Adipocyte (in vitro differentiated cells): ENCODE measurements at regions not wholly inside any gene's neighbourhood (a gene's known extent, or its start where the extent isn't known, plus 50 kb on each side); places are given as distances from the start of the nearest gene placed in this dataset.

ENCODE experiments used
- DNase-seq: peaks from one replicate; pipeline ENCODE4 v3.0.0-alpha.2; 2015; ENCODE audit warnings: low read depth
- H3K27me3 ChIP-seq: replicated peaks from 2 replicates; pipeline ENCODE4 v1.7.0; 2013; ENCODE audit warnings: mild to moderate bottlenecking, low read length, moderate library complexity; ENCODE audit not compliant: control insufficient read depth, insufficient read depth
- H3K36me3 ChIP-seq: 2 replicates; pipeline ENCODE4 v1.7.0; 2013; ENCODE audit warnings: low read length, mild to moderate bottlenecking, moderate library complexity; ENCODE audit not compliant: control insufficient read depth, insufficient read depth, severe bottlenecking
- H3K4me1 ChIP-seq: 2 replicates; pipeline ENCODE4 v1.7.0; 2013; ENCODE audit warnings: mild to moderate bottlenecking, low read length, moderate library complexity; ENCODE audit not compliant: control insufficient read depth, insufficient read depth
- H3K4me3 ChIP-seq: 2 replicates; pipeline ENCODE4 v1.7.0; 2013; ENCODE audit warnings: mild to moderate bottlenecking, low read length, moderate library complexity
- H3K9ac ChIP-seq: 2 replicates; pipeline ENCODE4 v1.7.0; 2013; ENCODE audit warnings: mild to moderate bottlenecking, low read length, moderate library complexity
- H3K9me3 ChIP-seq: 2 replicates; pipeline ENCODE4 v1.7.0; 2013; ENCODE audit warnings: mild to moderate bottlenecking, low read length, moderate library complexity; ENCODE audit not compliant: control insufficient read depth

DNA sequence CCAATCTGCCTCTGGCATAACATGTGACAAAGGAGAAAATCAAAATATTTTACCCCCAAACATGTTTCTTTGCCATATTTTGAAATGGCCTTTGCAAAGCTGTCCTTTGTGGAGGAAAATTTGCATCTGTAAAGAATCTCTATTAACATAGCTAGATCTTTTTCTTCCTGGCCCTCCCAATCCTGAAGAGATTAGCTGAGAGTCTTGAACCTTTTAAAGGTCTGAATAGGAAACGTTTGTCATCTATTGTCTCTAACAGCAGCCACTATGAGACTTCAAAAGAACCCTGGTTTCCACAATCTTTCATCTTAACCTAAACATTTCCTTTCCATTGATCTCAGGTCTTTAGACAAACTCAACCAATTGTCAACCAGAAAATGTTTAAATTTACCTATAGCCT is 520.9 kb upstream of the TGFBR2 start:
- Histone ChIP-seq H3K9ac (no peak overlapping the region), H3K4me3 (no peak overlapping the region), H3K9me3 (no peaks in the 10 kb centered on the region), H3K4me1 (no peaks in the 10 kb centered on the region), H3K27me3 (no peaks in the 10 kb centered on the region), H3K36me3 (no peaks in the 10 kb centered on the region)
- DNase-seq: no peak

- no peak for DNase-seq
- H3K4me1 ChIP-seq: no peaks in the 10 kb centered on the region
- H3K9ac ChIP-seq: no peak overlapping the region
- H3K27me3 ChIP-seq: no peaks in the 10 kb centered on the region
- peaks cover 8% of the 10 kb centered on the region for H3K9me3 ChIP-seq
- no peak overlapping the region for H3K4me3 ChIP-seq
- H3K36me3 ChIP-seq: no peaks in the 10 kb centered on the region
Observed at GRCh38 chr3:30091686-30092085, 514.7 kb upstream of the TGFBR2 start.

- no peak overlapping the region for H3K4me3 ChIP-seq
- H3K36me3 ChIP-seq: no peaks in the 10 kb centered on the region
- no peak for DNase-seq
- peaks cover 8% of the 10 kb centered on the region for H3K9me3 ChIP-seq
- peaks cover 17% of the 10 kb centered on the region for H3K4me1 ChIP-seq
- no peak overlapping the region for H3K9ac ChIP-seq
- H3K27me3 ChIP-seq: no peaks in the 10 kb centered on the region
Observed at GRCh38 chr3:30097022-30097650, 509.3 kb upstream of the TGFBR2 start.

- no peak overlapping the region for H3K9ac ChIP-seq
- no peaks in the 10 kb centered on the region for H3K36me3 ChIP-seq
- H3K27me3 ChIP-seq: no peaks in the 10 kb centered on the region
- H3K4me1 ChIP-seq: peaks cover 17% of the 10 kb centered on the region
- no peak for DNase-seq
- H3K9me3 ChIP-seq: peaks cover 8% of the 10 kb centered on the region
- no peak overlapping the region for H3K4me3 ChIP-seq
Observed at GRCh38 chr3:30098243-30098642, 508.2 kb upstream of the TGFBR2 start.

GRCh38 chr3:30098653-30099455 is 507.5 kb upstream of the TGFBR2 start:
- Histone ChIP-seq H3K9me3 (peaks cover 8% of the 10 kb centered on the region), H3K9ac (no peak overlapping the region), H3K4me3 (peak overlapping the region; percentile 4), H3K36me3 (no peaks in the 10 kb centered on the region), H3K27me3 (no peaks in the 10 kb centered on the region), H3K4me1 (peaks cover 17% of the 10 kb centered on the region)
- peak; percentile 62 for DNase-seq

GRCh38 chr3:30102356-30102755 is 504.0 kb upstream of the TGFBR2 start:
- no peaks in the 10 kb centered on the region for H3K9me3 ChIP-seq
- no peaks in the 10 kb centered on the region for H3K36me3 ChIP-seq
- no peak overlapping the region for H3K4me3 ChIP-seq
- H3K27me3 ChIP-seq: no peaks in the 10 kb centered on the region
- H3K9ac ChIP-seq: no peak overlapping the region
- H3K4me1 ChIP-seq: peaks cover 17% of the 10 kb centered on the region
- no peak for DNase-seq

DNA sequence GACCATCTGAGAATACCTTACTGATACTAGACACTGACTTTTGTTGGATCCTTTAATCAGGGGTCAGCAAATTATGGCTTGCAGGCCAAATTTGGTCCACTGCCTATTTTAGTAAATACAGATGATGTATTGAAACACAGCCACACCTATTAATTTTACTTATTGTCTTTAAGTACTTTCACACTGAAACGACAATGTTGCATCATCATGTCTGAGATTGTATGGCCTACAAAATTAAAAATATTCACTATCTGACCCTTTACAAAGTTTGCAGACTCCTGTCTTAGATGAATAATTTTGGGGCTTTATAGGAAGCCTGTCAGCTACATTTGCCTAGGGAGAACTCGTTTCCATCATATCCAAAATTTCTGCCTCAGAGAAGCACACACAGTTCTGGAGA is 503.2 kb upstream of the TGFBR2 start:
- DNase-seq: no peak
- no peaks in the 10 kb centered on the region for H3K9me3 ChIP-seq

DNA sequence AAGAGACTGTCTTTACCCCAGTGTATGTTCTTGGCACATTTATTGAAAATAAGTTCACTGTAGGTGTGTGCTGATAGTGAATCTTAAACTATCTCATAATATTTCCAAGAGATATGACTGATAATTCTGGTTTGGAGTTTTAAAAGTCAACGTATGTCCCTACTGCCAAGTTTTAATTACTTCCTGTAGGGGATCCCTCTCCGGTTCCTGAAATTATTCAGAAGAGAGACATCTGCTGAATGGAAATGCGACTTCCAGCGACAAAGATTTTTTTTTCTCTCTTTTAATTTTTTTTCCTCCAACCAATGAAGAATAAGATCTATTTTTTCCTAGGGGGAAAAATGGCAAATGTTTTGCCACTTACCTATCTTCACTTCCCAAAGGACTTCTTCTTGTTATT is 498.9 kb upstream of the TGFBR2 start:
- H3K4me3 ChIP-seq: no peak overlapping the region
- no peaks in the 10 kb centered on the region for H3K9me3 ChIP-seq
- no peaks in the 10 kb centered on the region for H3K27me3 ChIP-seq
- no peak for DNase-seq
- no peaks in the 10 kb centered on the region for H3K36me3 ChIP-seq
- no peaks in the 10 kb centered on the region for H3K4me1 ChIP-seq
- H3K9ac ChIP-seq: no peak overlapping the region

More for the DNA sequence above, 503.2 kb upstream of the TGFBR2 start:
- H3K4me1 ChIP-seq: peaks cover 15% of the 10 kb centered on the region
- H3K27me3 ChIP-seq: no peaks in the 10 kb centered on the region
- H3K36me3 ChIP-seq: no peaks in the 10 kb centered on the region
- H3K4me3 ChIP-seq: no peak overlapping the region
- no peak overlapping the region for H3K9ac ChIP-seq

DNA sequence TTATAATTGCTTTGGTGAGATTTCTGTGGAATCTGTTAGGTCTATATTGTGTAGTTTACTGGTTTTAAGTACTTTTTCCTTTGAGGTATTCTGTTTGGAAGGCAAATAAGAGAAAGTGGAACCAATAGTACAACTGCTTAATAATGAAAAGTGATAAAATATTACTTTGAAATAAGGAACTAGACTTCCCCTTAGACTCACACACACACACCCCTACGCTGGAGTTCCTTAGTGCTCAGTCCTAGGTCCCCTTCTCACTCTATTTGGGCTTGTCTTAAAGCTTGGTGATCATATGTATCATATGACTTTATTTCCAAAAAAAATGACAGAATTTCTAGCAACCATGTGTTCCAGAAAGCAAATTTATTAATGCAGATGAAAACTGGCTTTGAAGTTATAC is 494.0 kb upstream of the TGFBR2 start:
- H3K4me3 ChIP-seq: no peak overlapping the region
- H3K36me3 ChIP-seq: no peaks in the 10 kb centered on the region
- no peaks in the 10 kb centered on the region for H3K27me3 ChIP-seq
- H3K9ac ChIP-seq: peak overlapping the region; percentile 7
- no peaks in the 10 kb centered on the region for H3K9me3 ChIP-seq
- H3K4me1 ChIP-seq: peaks cover 20% of the 10 kb centered on the region
- DNase-seq: no peak

DNA sequence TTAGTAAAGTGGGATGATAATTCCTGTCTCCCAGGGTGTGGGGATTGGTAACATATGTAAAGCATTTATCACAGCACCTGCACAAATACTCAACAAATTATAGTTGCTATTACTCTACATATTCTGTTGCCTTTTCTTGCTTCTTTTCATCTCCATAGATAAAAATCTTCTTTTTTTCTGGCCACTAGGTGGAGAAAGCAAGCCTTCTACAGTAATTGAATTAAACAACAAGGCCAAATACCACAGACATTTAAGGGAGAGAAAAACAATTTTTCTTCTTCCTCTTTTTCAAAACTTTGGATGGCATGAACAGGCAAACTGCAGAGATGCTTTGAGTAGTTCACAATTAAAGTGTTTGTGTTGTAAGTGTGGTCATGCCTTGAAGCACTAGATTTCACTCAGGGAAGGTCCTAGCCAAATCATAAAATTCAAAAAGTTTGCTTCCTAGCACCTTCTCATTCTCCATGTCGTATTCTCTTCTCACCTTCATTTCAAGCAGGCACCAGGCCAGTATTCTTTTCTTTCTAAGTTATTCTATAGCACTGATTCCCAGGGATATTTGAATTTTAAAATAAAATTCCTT is 493.4 kb upstream of the TGFBR2 start:
- peak; percentile 86 for DNase-seq
- Histone ChIP-seq H3K4me3 (no peak overlapping the region), H3K36me3 (no peaks in the 10 kb centered on the region), H3K9ac (peak overlapping the region; percentile 7), H3K9me3 (no peaks in the 10 kb centered on the region), H3K27me3 (no peaks in the 10 kb centered on the region), H3K4me1 (peaks cover 20% of the 10 kb centered on the region)

GRCh38 chr3:30113906-30114305 is 492.5 kb upstream of the TGFBR2 start:
- H3K9ac ChIP-seq: no peak overlapping the region
- no peaks in the 10 kb centered on the region for H3K36me3 ChIP-seq
- DNase-seq: no peak
- H3K27me3 ChIP-seq: no peaks in the 10 kb centered on the region
- no peak overlapping the region for H3K4me3 ChIP-seq
- no peaks in the 10 kb centered on the region for H3K9me3 ChIP-seq
- H3K4me1 ChIP-seq: peaks cover 20% of the 10 kb centered on the region
